B cell (primary cell): ENCODE measurements at regions not wholly inside any gene's neighbourhood (a gene's known extent, or its start where the extent isn't known, plus 50 kb on each side); places are given as distances from the start of the nearest gene placed in this dataset.

Experiments used
- ATAC-seq: fragments of 200-7000 bp; cut with Tn5 transposase; one replicate; pipeline ENCODE4 v1.10.0; 2021; ENCODE audit warnings: low read depth, mild to moderate bottlenecking, moderate number of reproducible peaks, moderate library complexity
- CTCF ChIA-PET: fragments of 350-600 bp; sonication (Branson Sonifier 250); formaldehyde crosslinking; loops from one replicate; lab custom pipeline; 2021; ENCODE audit warnings: antibody characterized with exemption, inconsistent platforms; lab: Charles Lee
- POLR2A ChIA-PET: fragments of 350-600 bp; sonication (Branson Sonifier 250); formaldehyde crosslinking; loops from one replicate; lab custom pipeline; 2021; ENCODE audit warnings: antibody characterized with exemption; lab: Charles Lee
- DNase-seq: peaks from one replicate; pipeline ENCODE4 v3.0.0; 2013
- H2AFZ ChIP-seq: 2 replicates; pipeline ENCODE4 v1.6.1; 2012; ENCODE audit warnings: mild to moderate bottlenecking, low read depth, low read length; ENCODE audit not compliant: insufficient read depth, poor library complexity, severe bottlenecking
- H3K27ac ChIP-seq, 2 donors: 1 replicate in 1 of 2; 2 replicates in 1 of 2; pipeline ENCODE4 v1.5.1; 2012 to 2013; ENCODE audit warnings: low read length in 2 of 2, mild to moderate bottlenecking in 2 of 2, moderate library complexity in 1 of 2
- H3K27me3 ChIP-seq, 4 experiments: fragments of 200-600 bp in 1 of 4; sonication (generic) in 1 of 4; replicated peaks in 1 of 4; 1 replicate in 2 of 4; 2 replicates in 2 of 4; pipeline versions ENCODE4 v1.6.1 to v1.7.0; 2013 to 2016; ENCODE audit warnings: low read length in 3 of 4, mild to moderate bottlenecking in 2 of 4, mixed read lengths in 1 of 4, moderate library complexity in 1 of 4; ENCODE audit not compliant: insufficient read depth in 4 of 4, control insufficient read depth in 3 of 4; ENCODE audit errors: control extremely low read depth in 1 of 4
- H3K36me3 ChIP-seq, 2 experiments: replicated peaks in 1 of 2; 1 replicate in 1 of 2; 2 replicates in 1 of 2; pipeline versions ENCODE4 v1.6.1 to v1.7.1; 2013; ENCODE audit warnings: low read length in 1 of 2; ENCODE audit not compliant: insufficient read depth in 2 of 2, control insufficient read depth in 1 of 2; ENCODE audit errors: control extremely low read depth in 1 of 2, extremely low read depth in 1 of 2
- H3K4me1 ChIP-seq, 2 donors: fragments of 200-600 bp in 1 of 2; sonication (generic) in 1 of 2; 1 replicate in 1 of 2; 2 replicates in 1 of 2; pipeline versions ENCODE4 v1.5.1 to v1.6.1; 2013 to 2017; ENCODE audit warnings: low read length in 2 of 2; ENCODE audit not compliant: control insufficient read depth in 2 of 2, insufficient read depth in 2 of 2
- H3K4me2 ChIP-seq: replicated peaks from 2 replicates; pipeline ENCODE3; 2012; ENCODE audit warnings: mild to moderate bottlenecking, low read depth, low read length; ENCODE audit not compliant: poor library complexity, severe bottlenecking
- H3K4me3 ChIP-seq, 5 experiments: fragments of 200-600 bp in 1 of 5; sonication (generic) in 1 of 5; 1 replicate in 3 of 5; 2 replicates in 2 of 5; pipeline versions ENCODE4 v1.5.1 to v1.7.0; 2011 to 2016; ENCODE audit warnings: low read length in 4 of 5, mild to moderate bottlenecking in 4 of 5, low read depth in 2 of 5, control low read depth in 1 of 5, moderate library complexity in 1 of 5; ENCODE audit not compliant: insufficient read depth in 1 of 5; ENCODE audit errors: control extremely low read depth in 1 of 5, extremely low read depth in 1 of 5
- H3K79me2 ChIP-seq: fragments of 200-600 bp; sonication (generic); one replicate; pipeline ENCODE4 v1.6.0; 2016; ENCODE audit warnings: low read length; ENCODE audit not compliant: control insufficient read depth, insufficient read depth
- H3K9ac ChIP-seq: fragments of 200-600 bp; sonication (generic); 2 replicates; pipeline ENCODE4 v1.6.1; 2017; ENCODE audit warnings: mild to moderate bottlenecking, low read length, moderate library complexity
- H3K9me3 ChIP-seq, 3 donors: one replicate each; pipeline versions ENCODE4 v1.6.1 to v1.7.1; 2013; ENCODE audit warnings: low read length in 2 of 3; ENCODE audit not compliant: control insufficient read depth in 2 of 3, insufficient read depth in 1 of 3; ENCODE audit errors: control extremely low read depth in 1 of 3
- H4K20me1 ChIP-seq: 2 replicates; pipeline ENCODE4 v1.6.0; 2012; ENCODE audit warnings: mild to moderate bottlenecking, low read length; ENCODE audit not compliant: insufficient read depth, control insufficient read depth, poor library complexity, severe bottlenecking
- H3K27ac Mint-ChIP-seq: one replicate; pipeline ENCODE4 v1.8.0; 2021; ENCODE audit warnings: mixed read lengths
- H3K27me3 Mint-ChIP-seq: one replicate; pipeline ENCODE4 v1.8.0; 2021; ENCODE audit warnings: mixed read lengths
- H3K4me1 Mint-ChIP-seq: one replicate; pipeline ENCODE4 v1.8.0; 2021; ENCODE audit warnings: mixed read lengths
- H3K4me3 Mint-ChIP-seq: one replicate; pipeline ENCODE4 v1.8.0; 2021; ENCODE audit warnings: mixed read lengths
- H3K9me3 Mint-ChIP-seq: one replicate; pipeline ENCODE4 v1.8.0; 2022; ENCODE audit warnings: mixed read lengths; ENCODE audit not compliant: insufficient read depth
- CTCF ChIP-seq: fragments of 200-600 bp; IDR thresholded peaks from one replicate; pipeline ENCODE4 v1.8.0; 2022; ENCODE audit warnings: antibody characterized with exemption, mild to moderate bottlenecking
- EZH2 ChIP-seq: IDR thresholded peaks from 2 replicates; pipeline ENCODE4 v1.6.1; 2012; ENCODE audit warnings: borderline replicate concordance, low read depth, mild to moderate bottlenecking, moderate library complexity, low read length; ENCODE audit not compliant: insufficient read depth, poor library complexity, severe bottlenecking
- WGBS: methylation state at CpG from one replicate; pipeline ENCODE4 v1.1.5; 2013; ENCODE audit warnings: missing lambda C conversion rate; ENCODE audit not compliant: insufficient coverage; 5-methylcytosine and 5-hydroxymethylcytosine counted together
- intact Hi-C: fragments of 100-400 bp; cut with micrococcal nuclease; formaldehyde crosslinking; loops from one replicate; pipeline ENCODE4 v1.10.0; 2022

GRCh38 chr3:99176169-99176964 lies 274.9 kb upstream of the DCBLD2 start:
- WGBS = no CpG with 5 or more reads among the region's 4 CpGs
- DNase-seq = no peak

More at GRCh38 chr3:99176169-99176964, 274.9 kb upstream of the DCBLD2 start:
- Histone ChIP-seq H3K27me3 (no peaks in the 10 kb centered on the region), H4K20me1 (no peaks in the 10 kb centered on the region), H3K4me1 (no peaks in the 10 kb centered on the region), H2AFZ (no peak overlapping the region), H3K27ac (no peak overlapping the region), H3K4me2 (no peak overlapping the region), H3K4me3 (no peak overlapping the region), H3K79me2 (no peaks in the 10 kb centered on the region), H3K9me3 (no peaks in the 10 kb centered on the region), H3K36me3 (no peaks in the 10 kb centered on the region), H3K9ac (no peak overlapping the region)
- TF ChIP-seq EZH2 (no peak), CTCF (no peak)
- ChIA-PET CTCF (no interaction called here), POLR2A (no interaction called here)
- Mint-ChIP-seq H3K4me1 (no peaks in the 10 kb centered on the region), H3K4me3 (no peak overlapping the region), H3K9me3 (peaks cover 2% of the 10 kb centered on the region), H3K27ac (no peak overlapping the region), H3K27me3 (peaks cover 3% of the 10 kb centered on the region)
- no peak for ATAC-seq
- intact Hi-C loops = no loop called here
